ENCODE measurements at regions not wholly inside any gene's neighbourhood (a gene's known extent, or its start where the extent isn't known, plus 50 kb on each side); places are given as distances from the start of the nearest gene placed in this dataset.

DNA sequence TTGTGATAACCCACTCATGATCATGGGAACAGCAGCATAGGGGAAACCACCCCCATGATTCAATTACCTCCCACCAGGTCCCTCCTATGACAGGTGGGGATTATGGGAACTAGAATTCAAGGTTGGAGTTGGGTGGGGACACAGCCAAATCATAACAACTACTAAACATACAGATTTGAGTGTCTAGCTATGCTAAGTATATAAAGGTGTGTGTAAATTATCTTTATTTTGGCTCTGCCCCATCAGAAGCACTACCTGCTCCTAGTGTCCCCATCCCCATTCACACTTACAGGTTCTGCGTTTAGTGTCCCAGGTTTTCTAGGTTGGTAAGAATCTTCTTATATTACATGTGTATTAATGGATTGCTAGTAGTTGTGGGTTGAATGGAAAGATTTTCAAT lies 464.7 kb downstream of the EPHA4 start:
- H3K27me3 ChIP-seq (ENCODE audit: insufficient read depth, low read length, poor library complexity, severe bottlenecking): no peaks in the 10 kb centered on the region
- H3K4me3 ChIP-seq (ENCODE audit: low read length, poor library complexity, severe bottlenecking): no peak overlapping the region
- H3K9me2 ChIP-seq (replicated peaks; ENCODE audit: low read depth, low read length): no peaks in the 10 kb centered on the region
- H3K9ac ChIP-seq (ENCODE audit: low read depth, low read length, poor library complexity, severe bottlenecking): no peak overlapping the region
- no peaks in the 10 kb centered on the region for H3F3A ChIP-seq (ENCODE audit: low read depth)
- H3K4me2 ChIP-seq (ENCODE audit: low read depth, low read length, poor library complexity, severe bottlenecking): no peak overlapping the region
- H3K79me2 ChIP-seq (ENCODE audit: insufficient read depth, low read length): no peaks in the 10 kb centered on the region
- no peak overlapping the region for H2AFZ ChIP-seq (ENCODE audit: low read length)
- peaks cover 3% of the 10 kb centered on the region for H3K4me1 ChIP-seq (ENCODE audit: insufficient read depth, low read length, poor library complexity, severe bottlenecking)
- no peaks in the 10 kb centered on the region for H3K36me3 ChIP-seq (ENCODE audit: insufficient read depth, low read length)
- no peaks in the 10 kb centered on the region for H4K20me1 ChIP-seq (ENCODE audit: insufficient read depth, low read length, poor library complexity, severe bottlenecking)
- TF ChIP-seq EZH2phosphoT487 (IDR thresholded peaks at IDR 0.05; ENCODE audit: borderline replicate concordance): no peak
- TF ChIP-seq, protein P1, sequence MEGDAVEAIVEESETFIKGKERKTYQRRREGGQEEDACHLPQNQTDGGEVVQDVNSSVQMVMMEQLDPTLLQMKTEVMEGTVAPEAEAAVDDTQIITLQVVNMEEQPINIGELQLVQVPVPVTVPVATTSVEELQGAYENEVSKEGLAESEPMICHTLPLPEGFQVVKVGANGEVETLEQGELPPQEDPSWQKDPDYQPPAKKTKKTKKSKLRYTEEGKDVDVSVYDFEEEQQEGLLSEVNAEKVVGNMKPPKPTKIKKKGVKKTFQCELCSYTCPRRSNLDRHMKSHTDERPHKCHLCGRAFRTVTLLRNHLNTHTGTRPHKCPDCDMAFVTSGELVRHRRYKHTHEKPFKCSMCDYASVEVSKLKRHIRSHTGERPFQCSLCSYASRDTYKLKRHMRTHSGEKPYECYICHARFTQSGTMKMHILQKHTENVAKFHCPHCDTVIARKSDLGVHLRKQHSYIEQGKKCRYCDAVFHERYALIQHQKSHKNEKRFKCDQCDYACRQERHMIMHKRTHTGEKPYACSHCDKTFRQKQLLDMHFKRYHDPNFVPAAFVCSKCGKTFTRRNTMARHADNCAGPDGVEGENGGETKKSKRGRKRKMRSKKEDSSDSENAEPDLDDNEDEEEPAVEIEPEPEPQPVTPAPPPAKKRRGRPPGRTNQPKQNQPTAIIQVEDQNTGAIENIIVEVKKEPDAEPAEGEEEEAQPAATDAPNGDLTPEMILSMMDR (conservative IDR thresholded peaks at IDR 0.05; ENCODE audit: low read length): no peak
- H3K9me3 ChIP-seq (ENCODE audit: insufficient read depth, low read depth, low read length): no peaks in the 10 kb centered on the region

DNA sequence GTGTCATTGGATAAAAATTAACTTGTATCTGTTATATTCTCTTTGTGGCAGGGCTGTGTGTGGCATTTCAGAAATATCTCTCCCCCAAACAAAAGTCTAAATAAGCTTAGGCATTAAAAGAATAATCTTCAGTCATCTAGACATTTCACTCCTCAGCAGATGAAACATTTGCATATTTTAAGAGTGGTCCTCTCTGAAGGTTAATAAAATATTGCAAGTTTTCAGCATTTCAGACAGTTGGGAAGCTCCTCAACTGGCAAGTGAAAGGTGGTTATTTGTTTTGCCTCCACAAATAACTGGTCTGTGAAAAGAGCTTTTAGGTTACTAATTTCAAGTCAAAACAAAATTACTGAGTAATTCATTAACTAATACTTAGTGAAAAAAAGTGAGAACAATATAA lies 462.6 kb downstream of the EPHA4 start:
- no peak overlapping the region for H3K9ac ChIP-seq (ENCODE audit: low read depth, low read length, poor library complexity, severe bottlenecking)
- no peaks in the 10 kb centered on the region for H3K4me1 ChIP-seq (ENCODE audit: insufficient read depth, low read length, poor library complexity, severe bottlenecking)
- no peaks in the 10 kb centered on the region for H3K9me2 ChIP-seq (replicated peaks; ENCODE audit: low read depth, low read length)
- H3K4me3 ChIP-seq (ENCODE audit: low read length, poor library complexity, severe bottlenecking): no peak overlapping the region
- no peak for TF ChIP-seq EZH2phosphoT487 (IDR thresholded peaks at IDR 0.05; ENCODE audit: borderline replicate concordance)
- TF ChIP-seq, protein P1 (conservative IDR thresholded peaks at IDR 0.05; ENCODE audit: low read length): no peak
- H3K9me3 ChIP-seq (ENCODE audit: insufficient read depth, low read depth, low read length): no peaks in the 10 kb centered on the region
- no peak overlapping the region for H2AFZ ChIP-seq (ENCODE audit: low read length)
- H3F3A ChIP-seq (ENCODE audit: low read depth): no peaks in the 10 kb centered on the region
- no peaks in the 10 kb centered on the region for H4K20me1 ChIP-seq (ENCODE audit: insufficient read depth, low read length, poor library complexity, severe bottlenecking)
- no peaks in the 10 kb centered on the region for H3K36me3 ChIP-seq (ENCODE audit: insufficient read depth, low read length)
- no peaks in the 10 kb centered on the region for H3K79me2 ChIP-seq (ENCODE audit: insufficient read depth, low read length)
- no peak overlapping the region for H3K4me2 ChIP-seq (ENCODE audit: low read depth, low read length, poor library complexity, severe bottlenecking)
- H3K27me3 ChIP-seq (ENCODE audit: insufficient read depth, low read length, poor library complexity, severe bottlenecking): no peaks in the 10 kb centered on the region

DNA sequence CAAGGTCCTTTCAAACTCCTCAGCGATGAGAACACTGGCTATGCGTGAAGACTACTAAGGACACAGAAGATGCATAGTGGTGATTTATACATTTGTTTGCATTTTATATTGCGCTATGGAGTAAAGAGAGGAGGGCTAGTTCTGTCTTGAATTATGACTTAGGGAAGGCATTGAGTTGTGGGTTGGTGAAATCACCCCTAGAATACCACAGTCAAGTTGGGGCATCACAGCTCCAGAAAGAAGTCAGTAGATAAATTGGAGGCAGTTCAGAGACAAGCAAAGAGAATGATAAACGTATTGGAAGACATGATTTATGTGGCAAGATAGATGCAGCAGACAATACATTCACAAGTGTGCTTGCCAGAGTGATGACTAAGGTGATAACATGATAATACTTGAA lies 460.4 kb downstream of the EPHA4 start:
- H3K9ac ChIP-seq (ENCODE audit: low read depth, low read length, poor library complexity, severe bottlenecking): no peak overlapping the region
- no peaks in the 10 kb centered on the region for H3K79me2 ChIP-seq (ENCODE audit: insufficient read depth, low read length)
- no peaks in the 10 kb centered on the region for H3K36me3 ChIP-seq (ENCODE audit: insufficient read depth, low read length)
- no peaks in the 10 kb centered on the region for H3K27me3 ChIP-seq (ENCODE audit: insufficient read depth, low read length, poor library complexity, severe bottlenecking)
- H3K4me3 ChIP-seq (ENCODE audit: low read length, poor library complexity, severe bottlenecking): no peak overlapping the region
- H3K9me2 ChIP-seq (replicated peaks; ENCODE audit: low read depth, low read length): no peaks in the 10 kb centered on the region
- TF ChIP-seq, protein P1 (conservative IDR thresholded peaks at IDR 0.05; ENCODE audit: low read length): no peak
- TF ChIP-seq EZH2phosphoT487 (IDR thresholded peaks at IDR 0.05; ENCODE audit: borderline replicate concordance): no peak
- no peak overlapping the region for H2AFZ ChIP-seq (ENCODE audit: low read length)
- no peaks in the 10 kb centered on the region for H3K9me3 ChIP-seq (ENCODE audit: insufficient read depth, low read depth, low read length)
- no peak overlapping the region for H3K4me2 ChIP-seq (ENCODE audit: low read depth, low read length, poor library complexity, severe bottlenecking)
- no peaks in the 10 kb centered on the region for H3K4me1 ChIP-seq (ENCODE audit: insufficient read depth, low read length, poor library complexity, severe bottlenecking)
- no peaks in the 10 kb centered on the region for H3F3A ChIP-seq (ENCODE audit: low read depth)
- H4K20me1 ChIP-seq (ENCODE audit: insufficient read depth, low read length, poor library complexity, severe bottlenecking): no peaks in the 10 kb centered on the region

Data from Loucy (cell line).